Right atrium auricular region (tissue), 2 donors: ENCODE measurements at regions not wholly inside any gene's neighbourhood (a gene's known extent, or its start where the extent isn't known, plus 50 kb on each side); places are given as distances from the start of the nearest gene placed in this dataset.

Experiments used
- DNase-seq: peaks from one replicate; pipeline ENCODE4 v3.0.0-alpha.2; 2019; ENCODE audit warnings: low spot score
- H3K27ac ChIP-seq, 2 donors: fragments of 200-600 bp; sonication (generic); 1 replicate in 1 of 2; 2 replicates in 1 of 2; pipeline ENCODE4 v1.5.1; 2016 to 2019
- H3K27me3 ChIP-seq, 2 donors: fragments of 200-600 bp; sonication (generic); one replicate each; pipeline versions ENCODE4 v1.5.1 to v1.6.0; 2017 to 2019
- H3K36me3 ChIP-seq: fragments of 200-600 bp; sonication (generic); one replicate; pipeline ENCODE4 v1.5.1; 2016
- H3K4me1 ChIP-seq, 2 donors: fragments of 200-600 bp; sonication (generic); one replicate each; pipeline versions ENCODE4 v1.5.1 to v1.6.0; 2017 to 2019
- H3K4me3 ChIP-seq, 2 donors: fragments of 200-600 bp; sonication (generic); 1 replicate in 1 of 2; 2 replicates in 1 of 2; pipeline ENCODE4 v1.5.1; 2017 to 2019; ENCODE audit warnings: mild to moderate bottlenecking in 1 of 2, moderate library complexity in 1 of 2
- H3K9me3 ChIP-seq, 2 donors: fragments of 200-600 bp; sonication (generic); one replicate each; pipeline ENCODE4 v1.5.1; 2019
- TF ChIP-seq, protein P1 (sequence below), 2 donors: fragments of 200-600 bp; sonication (generic); IDR thresholded peaks; one replicate each; pipeline ENCODE4 v1.5.1; 2019; ENCODE audit warnings: antibody characterized with exemption in 2 of 2

GRCh38 chr2:172251231-172251630 is 148.5 kb upstream of the DLX2 start:
- peak overlapping the region; percentile 16 to 47 for H3K27ac ChIP-seq
- TF ChIP-seq, protein P1, sequence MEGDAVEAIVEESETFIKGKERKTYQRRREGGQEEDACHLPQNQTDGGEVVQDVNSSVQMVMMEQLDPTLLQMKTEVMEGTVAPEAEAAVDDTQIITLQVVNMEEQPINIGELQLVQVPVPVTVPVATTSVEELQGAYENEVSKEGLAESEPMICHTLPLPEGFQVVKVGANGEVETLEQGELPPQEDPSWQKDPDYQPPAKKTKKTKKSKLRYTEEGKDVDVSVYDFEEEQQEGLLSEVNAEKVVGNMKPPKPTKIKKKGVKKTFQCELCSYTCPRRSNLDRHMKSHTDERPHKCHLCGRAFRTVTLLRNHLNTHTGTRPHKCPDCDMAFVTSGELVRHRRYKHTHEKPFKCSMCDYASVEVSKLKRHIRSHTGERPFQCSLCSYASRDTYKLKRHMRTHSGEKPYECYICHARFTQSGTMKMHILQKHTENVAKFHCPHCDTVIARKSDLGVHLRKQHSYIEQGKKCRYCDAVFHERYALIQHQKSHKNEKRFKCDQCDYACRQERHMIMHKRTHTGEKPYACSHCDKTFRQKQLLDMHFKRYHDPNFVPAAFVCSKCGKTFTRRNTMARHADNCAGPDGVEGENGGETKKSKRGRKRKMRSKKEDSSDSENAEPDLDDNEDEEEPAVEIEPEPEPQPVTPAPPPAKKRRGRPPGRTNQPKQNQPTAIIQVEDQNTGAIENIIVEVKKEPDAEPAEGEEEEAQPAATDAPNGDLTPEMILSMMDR (IDR thresholded peaks at IDR 0.05) = no peak

GRCh38 chr2:172252154-172252553 is 149.5 kb upstream of the DLX2 start:
- H3K4me3 ChIP-seq = no peak overlapping the region

More at GRCh38 chr2:172251231-172251630, 148.5 kb upstream of the DLX2 start:
- DNase-seq = no peak
- H3K4me1 ChIP-seq = peaks cover 0 to 4% of the 10 kb centered on the region in 2 donors
- H3K36me3 ChIP-seq = no peaks in the 10 kb centered on the region
- no peaks in the 10 kb centered on the region for H3K9me3 ChIP-seq
- H3K27me3 ChIP-seq = no peaks in the 10 kb centered on the region
- no peak overlapping the region for H3K4me3 ChIP-seq

GRCh38 chr2:172253190-172254052 is 150.7 kb upstream of the DLX2 start:
- H3K4me3 ChIP-seq = no peak overlapping the region
- peaks cover 0 to 4% of the 10 kb centered on the region in 2 donors for H3K4me1 ChIP-seq
- no peaks in the 10 kb centered on the region for H3K36me3 ChIP-seq
- no peak for DNase-seq
- TF ChIP-seq, protein P1 (IDR thresholded peaks at IDR 0.05) = no peak
- H3K9me3 ChIP-seq = no peaks in the 10 kb centered on the region
- no peaks in the 10 kb centered on the region for H3K27me3 ChIP-seq
- peak overlapping the region; percentile 19 to 47 for H3K27ac ChIP-seq

More at GRCh38 chr2:172252154-172252553, 149.5 kb upstream of the DLX2 start:
- Histone ChIP-seq H3K36me3 (no peaks in the 10 kb centered on the region), H3K27me3 (no peaks in the 10 kb centered on the region), H3K27ac (peak overlapping the region; percentile 16 to 47), H3K9me3 (no peaks in the 10 kb centered on the region), H3K4me1 (peaks cover 0 to 4% of the 10 kb centered on the region in 2 donors)
- DNase-seq = no peak
- TF ChIP-seq, protein P1 (IDR thresholded peaks at IDR 0.05) = no peak

- Histone ChIP-seq H3K9me3 (no peaks in the 10 kb centered on the region), H3K4me1 (peaks cover 0 to 4% of the 10 kb centered on the region in 2 donors), H3K27ac (no peak overlapping the region), H3K27me3 (no peaks in the 10 kb centered on the region), H3K4me3 (no peak overlapping the region), H3K36me3 (no peaks in the 10 kb centered on the region)
- TF ChIP-seq, protein P1 (IDR thresholded peaks at IDR 0.05) = no peak
- no peak for DNase-seq
Observed at GRCh38 chr2:172256886-172257285, 154.2 kb upstream of the DLX2 start.

DNA sequence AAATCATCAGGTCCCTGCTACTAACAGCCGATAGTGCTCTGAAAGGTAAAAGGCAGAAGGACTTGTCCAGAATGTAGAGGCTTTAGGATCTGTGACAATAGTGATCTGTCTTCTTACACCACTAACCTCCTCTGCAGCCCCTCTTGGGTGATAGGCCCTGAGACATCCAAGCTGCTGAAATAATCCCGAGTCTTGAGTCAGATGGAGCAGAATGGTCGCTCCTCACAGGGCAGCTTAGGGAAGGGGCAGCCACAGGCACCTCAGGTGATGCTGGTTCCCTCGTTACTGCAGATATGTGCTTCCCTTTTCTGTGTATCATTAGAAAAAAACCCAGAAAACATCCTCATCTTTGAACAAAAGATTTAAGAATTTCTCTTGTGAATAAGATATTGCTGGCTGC is 157.1 kb upstream of the DLX2 start:
- no peak for DNase-seq
- Histone ChIP-seq H3K27ac (no peak overlapping the region), H3K36me3 (no peaks in the 10 kb centered on the region), H3K4me1 (no peaks in the 10 kb centered on the region), H3K27me3 (no peaks in the 10 kb centered on the region), H3K4me3 (no peak overlapping the region), H3K9me3 (no peaks in the 10 kb centered on the region)
- TF ChIP-seq, protein P1 (IDR thresholded peaks at IDR 0.05) = no peak
